Astrocyte of the spinal cord (primary cell): ENCODE measurements at regions not wholly inside any gene's neighbourhood (a gene's known extent, or its start where the extent isn't known, plus 50 kb on each side); places are given as distances from the start of the nearest gene placed in this dataset.

Experiments
- DNase-seq: peaks from one replicate; pipeline ENCODE4 v3.0.0; 2011; ENCODE audit warnings: low read depth, low spot score
- H3K4me3 ChIP-seq: 2 replicates; pipeline ENCODE4 v1.5.1; 2011; ENCODE audit warnings: low read depth, mild to moderate bottlenecking, low read length, moderate library complexity
- in situ Hi-C: cut with HindIII; loops from 2 replicates; pipeline ENCODE4 v1.10.0; 2017; ENCODE audit warnings: low sequenced_read_pairs
- TF ChIP-seq, protein P1 (sequence below): IDR thresholded peaks from 2 replicates; pipeline ENCODE4 v1.5.1; 2012; ENCODE audit warnings: low read depth, mild to moderate bottlenecking, low read length, inconsistent platforms

DNA sequence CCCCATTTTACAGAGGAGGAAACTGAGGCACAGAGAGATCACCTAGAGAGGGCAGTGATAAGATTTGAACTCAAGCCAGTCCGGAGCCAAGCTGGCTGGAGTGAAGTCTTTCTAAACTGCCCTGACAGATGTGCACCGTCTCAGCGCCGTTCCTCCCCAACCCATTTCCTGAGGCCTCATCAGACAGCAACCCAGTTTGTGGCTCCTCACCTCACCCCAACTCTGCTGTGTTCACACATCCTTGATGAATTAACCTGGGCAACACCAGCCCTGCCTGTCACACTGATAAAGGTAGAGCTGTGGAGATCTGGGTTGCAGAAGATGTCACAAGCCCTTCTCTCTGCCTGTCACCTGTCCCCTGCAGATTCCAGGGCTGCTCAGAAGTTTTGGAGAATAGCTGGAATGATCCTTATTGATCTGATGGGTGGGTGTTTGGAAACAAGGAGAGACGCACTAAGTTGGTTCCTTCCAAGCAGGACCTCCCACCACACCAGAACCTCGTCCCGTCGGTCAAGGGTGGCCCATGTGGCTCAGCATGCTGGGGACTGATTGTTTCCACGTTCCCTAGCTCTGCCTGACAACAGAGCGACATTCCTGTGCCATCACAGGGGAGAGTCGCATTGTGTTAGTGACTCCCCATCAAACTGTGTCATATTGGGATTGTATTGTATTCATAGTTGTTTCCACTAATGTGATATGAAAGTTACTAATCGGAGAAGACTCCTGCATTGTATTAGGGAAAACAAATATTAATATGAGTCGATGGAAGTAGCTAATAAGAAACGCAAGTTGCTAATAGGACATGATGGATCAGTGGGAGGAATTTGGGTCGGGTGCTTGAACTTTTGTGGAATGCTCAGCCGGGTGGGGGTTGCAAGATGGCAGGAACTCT, 200.6 kb downstream of the PHETA1 start:
- no peak overlapping the region for H3K4me3 ChIP-seq
- DNase-seq, result no peak
- TF ChIP-seq, protein P1, sequence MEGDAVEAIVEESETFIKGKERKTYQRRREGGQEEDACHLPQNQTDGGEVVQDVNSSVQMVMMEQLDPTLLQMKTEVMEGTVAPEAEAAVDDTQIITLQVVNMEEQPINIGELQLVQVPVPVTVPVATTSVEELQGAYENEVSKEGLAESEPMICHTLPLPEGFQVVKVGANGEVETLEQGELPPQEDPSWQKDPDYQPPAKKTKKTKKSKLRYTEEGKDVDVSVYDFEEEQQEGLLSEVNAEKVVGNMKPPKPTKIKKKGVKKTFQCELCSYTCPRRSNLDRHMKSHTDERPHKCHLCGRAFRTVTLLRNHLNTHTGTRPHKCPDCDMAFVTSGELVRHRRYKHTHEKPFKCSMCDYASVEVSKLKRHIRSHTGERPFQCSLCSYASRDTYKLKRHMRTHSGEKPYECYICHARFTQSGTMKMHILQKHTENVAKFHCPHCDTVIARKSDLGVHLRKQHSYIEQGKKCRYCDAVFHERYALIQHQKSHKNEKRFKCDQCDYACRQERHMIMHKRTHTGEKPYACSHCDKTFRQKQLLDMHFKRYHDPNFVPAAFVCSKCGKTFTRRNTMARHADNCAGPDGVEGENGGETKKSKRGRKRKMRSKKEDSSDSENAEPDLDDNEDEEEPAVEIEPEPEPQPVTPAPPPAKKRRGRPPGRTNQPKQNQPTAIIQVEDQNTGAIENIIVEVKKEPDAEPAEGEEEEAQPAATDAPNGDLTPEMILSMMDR, result no peak
- in situ Hi-C loops, result no loop called here

- in situ Hi-C loops, result no loop called here
- DNase-seq, result no peak
- H3K4me3 ChIP-seq, result no peak overlapping the region
- TF ChIP-seq, protein P1, result no peak
Measured at GRCh38 chr12:111166779-111167540, 201.9 kb downstream of the PHETA1 start.

- TF ChIP-seq, protein P1, result no peak
- in situ Hi-C loops, result no loop called here
- DNase-seq, result no peak
- H3K4me3 ChIP-seq, result no peak overlapping the region
Measured at GRCh38 chr12:111164833-111165525, 203.9 kb downstream of the PHETA1 start.

DNA sequence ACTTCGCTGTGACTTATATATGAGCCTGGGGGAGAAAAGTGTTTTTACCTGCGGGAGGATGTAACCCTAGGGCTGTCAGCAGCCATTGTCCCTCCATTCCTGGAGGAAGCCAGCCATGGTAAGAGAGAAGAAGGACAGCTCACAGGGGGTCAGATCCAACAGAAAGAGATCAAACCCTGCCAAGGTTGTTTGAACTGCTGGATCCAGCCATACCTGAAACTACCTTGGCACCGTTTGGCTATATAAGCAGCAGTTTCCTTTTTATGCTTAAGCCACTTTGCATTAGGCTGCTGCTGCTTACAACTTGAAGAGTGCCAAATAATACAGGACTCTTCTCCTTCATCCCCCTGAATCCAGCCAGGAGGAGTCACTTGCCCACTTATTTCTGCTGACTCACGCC, 205.5 kb downstream of the PHETA1 start:
- in situ Hi-C loops, result no loop called here
- DNase-seq, result no peak
- TF ChIP-seq, protein P1, result no peak
- no peak overlapping the region for H3K4me3 ChIP-seq

- no peak for DNase-seq
- TF ChIP-seq, protein P1, result no peak
- no peak overlapping the region for H3K4me3 ChIP-seq
- in situ Hi-C loops, result no loop called here
Measured at GRCh38 chr12:111161898-111162297, 207.0 kb downstream of the PHETA1 start.
